ENCODE measurements at regions not wholly inside any gene's neighbourhood (a gene's known extent, or its start where the extent isn't known, plus 50 kb on each side); places are given as distances from the start of the nearest gene placed in this dataset.

GRCh38 chr14:71481021-71481654 is 451.1 kb upstream of the RGS6 start:
- Histone ChIP-seq H3K36me3 (ENCODE audit: insufficient read depth, low read length) (no peaks in the 10 kb centered on the region), H3K4me1 (ENCODE audit: insufficient read depth, low read length) (peaks cover 15% of the 10 kb centered on the region)

GRCh38 chr14:71482671-71483070 is 449.6 kb upstream of the RGS6 start:
- H3K9me3 ChIP-seq (ENCODE audit: control insufficient read depth, insufficient read depth, low read length) = no peaks in the 10 kb centered on the region
- no peak overlapping the region for H3K9ac ChIP-seq (ENCODE audit: low read depth, low read length)
- H3K36me3 ChIP-seq (ENCODE audit: insufficient read depth, low read length) = no peaks in the 10 kb centered on the region
- peaks cover 22% of the 10 kb centered on the region for H3K4me1 ChIP-seq (ENCODE audit: insufficient read depth, low read length)

More at GRCh38 chr14:71481021-71481654, 451.1 kb upstream of the RGS6 start:
- Histone ChIP-seq H3K9ac (ENCODE audit: low read depth, low read length) (no peak overlapping the region), H3K9me3 (ENCODE audit: control insufficient read depth, insufficient read depth, low read length) (no peaks in the 10 kb centered on the region)

- H3K9me3 ChIP-seq (ENCODE audit: control insufficient read depth, insufficient read depth, low read length) = no peaks in the 10 kb centered on the region
- H3K36me3 ChIP-seq (ENCODE audit: insufficient read depth, low read length) = no peaks in the 10 kb centered on the region
- H3K9ac ChIP-seq (ENCODE audit: low read depth, low read length) = no peak overlapping the region
- H3K4me1 ChIP-seq (ENCODE audit: insufficient read depth, low read length) = peaks cover 22% of the 10 kb centered on the region
Measured at GRCh38 chr14:71483154-71483553, 449.1 kb upstream of the RGS6 start.

GRCh38 chr14:71485833-71486232 is 446.4 kb upstream of the RGS6 start:
- H3K9me3 ChIP-seq (ENCODE audit: control insufficient read depth, insufficient read depth, low read length) = no peaks in the 10 kb centered on the region
- no peak overlapping the region for H3K9ac ChIP-seq (ENCODE audit: low read depth, low read length)
- no peaks in the 10 kb centered on the region for H3K36me3 ChIP-seq (ENCODE audit: insufficient read depth, low read length)
- peaks cover 17% of the 10 kb centered on the region; the same call in 1 of the 2 replicates for H3K4me1 ChIP-seq (ENCODE audit: insufficient read depth, low read length)

GRCh38 chr14:71486279-71486678 is 445.9 kb upstream of the RGS6 start:
- Histone ChIP-seq H3K9ac (ENCODE audit: low read depth, low read length) (no peak overlapping the region), H3K9me3 (ENCODE audit: control insufficient read depth, insufficient read depth, low read length) (no peaks in the 10 kb centered on the region), H3K36me3 (ENCODE audit: insufficient read depth, low read length) (no peaks in the 10 kb centered on the region), H3K4me1 (ENCODE audit: insufficient read depth, low read length) (peaks cover 13% of the 10 kb centered on the region; the same call in 1 of the 2 replicates)

GRCh38 chr14:71487449-71487848 is 444.8 kb upstream of the RGS6 start:
- Histone ChIP-seq H3K9me3 (ENCODE audit: control insufficient read depth, insufficient read depth, low read length) (no peaks in the 10 kb centered on the region), H3K36me3 (ENCODE audit: insufficient read depth, low read length) (no peaks in the 10 kb centered on the region), H3K9ac (ENCODE audit: low read depth, low read length) (no peak overlapping the region), H3K4me1 (ENCODE audit: insufficient read depth, low read length) (peaks cover 11% of the 10 kb centered on the region; the same call in 1 of the 2 replicates)

GRCh38 chr14:71487941-71488340 is 444.3 kb upstream of the RGS6 start:
- Histone ChIP-seq H3K9me3 (ENCODE audit: control insufficient read depth, insufficient read depth, low read length) (no peaks in the 10 kb centered on the region), H3K9ac (ENCODE audit: low read depth, low read length) (no peak overlapping the region), H3K36me3 (ENCODE audit: insufficient read depth, low read length) (no peaks in the 10 kb centered on the region), H3K4me1 (ENCODE audit: insufficient read depth, low read length) (peaks cover 11% of the 10 kb centered on the region; the same call in 1 of the 2 replicates)

- Histone ChIP-seq H3K9ac (ENCODE audit: low read depth, low read length) (no peak overlapping the region), H3K36me3 (ENCODE audit: insufficient read depth, low read length) (no peaks in the 10 kb centered on the region), H3K9me3 (ENCODE audit: control insufficient read depth, insufficient read depth, low read length) (no peaks in the 10 kb centered on the region), H3K4me1 (ENCODE audit: insufficient read depth, low read length) (peaks cover 11% of the 10 kb centered on the region; the same call in 1 of the 2 replicates)
Measured at GRCh38 chr14:71488703-71489191, 443.5 kb upstream of the RGS6 start.

- Histone ChIP-seq H3K4me1 (ENCODE audit: insufficient read depth, low read length) (peaks cover 11% of the 10 kb centered on the region; the same call in 1 of the 2 replicates), H3K36me3 (ENCODE audit: insufficient read depth, low read length) (no peaks in the 10 kb centered on the region), H3K9me3 (ENCODE audit: control insufficient read depth, insufficient read depth, low read length) (no peaks in the 10 kb centered on the region), H3K9ac (ENCODE audit: low read depth, low read length) (no peak overlapping the region)
Measured at GRCh38 chr14:71489742-71490141, 442.5 kb upstream of the RGS6 start.

GRCh38 chr14:71491931-71492330 is 440.3 kb upstream of the RGS6 start:
- no peaks in the 10 kb centered on the region for H3K9me3 ChIP-seq (ENCODE audit: control insufficient read depth, insufficient read depth, low read length)
- H3K9ac ChIP-seq (ENCODE audit: low read depth, low read length) = no peak overlapping the region
- H3K4me1 ChIP-seq (ENCODE audit: insufficient read depth, low read length) = peaks cover 9% of the 10 kb centered on the region; the same call in 1 of the 2 replicates
- H3K36me3 ChIP-seq (ENCODE audit: insufficient read depth, low read length) = no peaks in the 10 kb centered on the region

- Histone ChIP-seq H3K4me1 (ENCODE audit: insufficient read depth, low read length) (peaks cover 5% of the 10 kb centered on the region; the same call in 1 of the 2 replicates), H3K36me3 (ENCODE audit: insufficient read depth, low read length) (no peaks in the 10 kb centered on the region), H3K9ac (ENCODE audit: low read depth, low read length) (no peak overlapping the region), H3K9me3 (ENCODE audit: control insufficient read depth, insufficient read depth, low read length) (no peaks in the 10 kb centered on the region)
Measured at GRCh38 chr14:71492346-71492745, 439.9 kb upstream of the RGS6 start.

- no peak overlapping the region for H3K9ac ChIP-seq (ENCODE audit: low read depth, low read length)
- no peaks in the 10 kb centered on the region; the same call in 1 of the 2 replicates for H3K36me3 ChIP-seq (ENCODE audit: insufficient read depth, low read length)
- H3K4me1 ChIP-seq (ENCODE audit: insufficient read depth, low read length) = no peaks in the 10 kb centered on the region
- H3K9me3 ChIP-seq (ENCODE audit: control insufficient read depth, insufficient read depth, low read length) = no peaks in the 10 kb centered on the region
Measured at GRCh38 chr14:71497645-71498086, 434.6 kb upstream of the RGS6 start.

GRCh38 chr14:71498212-71498611 is 434.0 kb upstream of the RGS6 start:
- H3K4me1 ChIP-seq (ENCODE audit: insufficient read depth, low read length) = no peaks in the 10 kb centered on the region
- H3K36me3 ChIP-seq (ENCODE audit: insufficient read depth, low read length) = no peaks in the 10 kb centered on the region; the same call in 1 of the 2 replicates
- no peaks in the 10 kb centered on the region for H3K9me3 ChIP-seq (ENCODE audit: control insufficient read depth, insufficient read depth, low read length)
- H3K9ac ChIP-seq (ENCODE audit: low read depth, low read length) = no peak overlapping the region

GRCh38 chr14:71499018-71499417 is 433.2 kb upstream of the RGS6 start:
- H3K4me1 ChIP-seq (ENCODE audit: insufficient read depth, low read length) = no peaks in the 10 kb centered on the region
- no peak overlapping the region for H3K9ac ChIP-seq (ENCODE audit: low read depth, low read length)
- H3K36me3 ChIP-seq (ENCODE audit: insufficient read depth, low read length) = no peaks in the 10 kb centered on the region; the same call in 1 of the 2 replicates
- no peaks in the 10 kb centered on the region for H3K9me3 ChIP-seq (ENCODE audit: control insufficient read depth, insufficient read depth, low read length)

GRCh38 chr14:71507681-71508080 is 424.5 kb upstream of the RGS6 start:
- H3K36me3 ChIP-seq (ENCODE audit: insufficient read depth, low read length) = no peaks in the 10 kb centered on the region; the same call in 1 of the 2 replicates
- no peak overlapping the region for H3K9ac ChIP-seq (ENCODE audit: low read depth, low read length)
- H3K9me3 ChIP-seq (ENCODE audit: control insufficient read depth, insufficient read depth, low read length) = no peaks in the 10 kb centered on the region
- H3K4me1 ChIP-seq (ENCODE audit: insufficient read depth, low read length) = 0 out of 2 replicates have a peak, but pooled peaks cover 6% of the 10 kb centered on the region

All from ES-I3 (cell line).